Osteocyte (in vitro differentiated cells): ENCODE measurements at regions not wholly inside any gene's neighbourhood (a gene's known extent, or its start where the extent isn't known, plus 50 kb on each side); places are given as distances from the start of the nearest gene placed in this dataset.
"Not testable (repeated sequence)": the region's sequence is repeated elsewhere in the genome, so short reads cannot be mapped to it uniquely, and the experiment has no call there.

Experiments
- DNase-seq: peaks from one replicate; pipeline ENCODE4 v3.0.0; 2021; ENCODE audit warnings: mixed read lengths; ENCODE audit not compliant: unreplicated experiment; ENCODE audit errors: extremely low spot score
- H3K27ac Mint-ChIP-seq: one replicate; pipeline ENCODE4 v1.8.0; 2021; ENCODE audit warnings: mild to moderate bottlenecking, mixed read lengths; ENCODE audit not compliant: unreplicated experiment
- H3K27me3 Mint-ChIP-seq: one replicate; pipeline ENCODE4 v1.8.0; 2021; ENCODE audit warnings: mixed read lengths; ENCODE audit not compliant: unreplicated experiment
- H3K36me3 Mint-ChIP-seq: one replicate; pipeline ENCODE4 v1.8.0; 2021; ENCODE audit warnings: mixed read lengths; ENCODE audit not compliant: unreplicated experiment
- H3K4me1 Mint-ChIP-seq: one replicate; pipeline ENCODE4 v1.8.0; 2021; ENCODE audit warnings: mixed read lengths; ENCODE audit not compliant: unreplicated experiment
- H3K4me3 Mint-ChIP-seq: one replicate; pipeline ENCODE4 v1.8.0; 2021; ENCODE audit warnings: mild to moderate bottlenecking, moderate library complexity, mixed read lengths; ENCODE audit not compliant: unreplicated experiment
- H3K9me3 Mint-ChIP-seq: one replicate; pipeline ENCODE4 v1.8.0; 2021; ENCODE audit warnings: mixed read lengths; ENCODE audit not compliant: unreplicated experiment
- CTCF ChIP-seq: fragments of 200-600 bp; sonication (generic); IDR thresholded peaks from 2 replicates; pipeline ENCODE4 v1.5.0; 2021; ENCODE audit warnings: antibody characterized with exemption, mild to moderate bottlenecking, moderate library complexity

DNA sequence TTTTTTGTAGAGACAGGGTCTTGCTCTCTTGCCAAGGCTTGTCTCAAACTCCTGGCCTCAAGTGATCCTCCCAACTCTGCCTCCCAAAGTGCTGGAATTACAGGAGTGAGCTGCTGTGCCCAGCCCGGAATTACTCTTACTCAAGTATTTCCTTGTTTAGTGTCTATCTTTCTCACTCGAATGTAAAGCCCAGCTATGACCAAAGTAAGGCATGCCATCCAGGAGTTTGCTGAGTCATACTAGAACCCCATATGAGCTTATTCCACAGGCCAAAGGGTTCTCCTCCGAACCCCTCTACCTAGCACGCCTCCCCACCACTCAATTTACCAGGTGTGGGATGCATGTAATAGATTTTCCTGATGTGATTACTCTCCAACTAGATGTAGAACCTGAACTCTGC lies 166.6 kb upstream of the AUTS2 start:
- Mint-ChIP-seq H3K4me3 (no peak overlapping the region), H3K9me3 (no peaks in the 10 kb centered on the region), H3K4me1 (peaks cover 5% of the 10 kb centered on the region), H3K27me3 (peaks cover 30% of the 10 kb centered on the region), H3K27ac (no peak overlapping the region), H3K36me3 (no peaks in the 10 kb centered on the region)
- no peak for DNase-seq
- TF ChIP-seq CTCF: no peak

DNA sequence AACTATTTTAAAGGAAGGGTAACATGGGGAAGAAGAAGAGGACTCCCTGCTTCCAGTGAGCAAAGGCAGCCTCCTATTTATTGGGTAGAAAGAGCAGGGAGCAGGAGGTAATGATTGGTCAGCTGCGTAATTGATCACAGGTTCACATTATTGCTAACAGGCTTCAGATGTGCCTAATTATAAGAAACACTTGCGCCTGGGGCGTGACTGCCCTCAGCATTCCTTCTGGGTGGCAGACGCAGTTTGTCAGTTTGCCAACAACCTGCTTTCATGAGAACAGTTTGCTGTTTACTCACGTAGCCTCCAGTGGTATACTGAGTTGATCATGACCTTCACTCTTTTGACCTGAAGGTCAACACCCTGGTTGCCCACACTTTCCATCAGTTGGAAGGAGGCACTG lies 166.0 kb upstream of the AUTS2 start:
- not testable (repeated sequence) for H3K9me3 Mint-ChIP-seq, H3K27ac Mint-ChIP-seq, H3K36me3 Mint-ChIP-seq, H3K4me3 Mint-ChIP-seq, H3K4me1 Mint-ChIP-seq, DNase-seq
- H3K27me3 Mint-ChIP-seq: peaks cover 30% of the 10 kb centered on the region

GRCh38 chr7:69433081-69433480 lies 165.2 kb upstream of the AUTS2 start:
- Mint-ChIP-seq H3K4me3 (no peak overlapping the region), H3K9me3 (no peaks in the 10 kb centered on the region), H3K27me3 (peaks cover 30% of the 10 kb centered on the region), H3K4me1 (peaks cover 5% of the 10 kb centered on the region), H3K36me3 (no peaks in the 10 kb centered on the region), H3K27ac (no peak overlapping the region)
- TF ChIP-seq CTCF: no peak
- DNase-seq: no peak

GRCh38 chr7:69434398-69434815 lies 163.9 kb upstream of the AUTS2 start:
- DNase-seq: no peak
- Mint-ChIP-seq H3K9me3 (no peaks in the 10 kb centered on the region), H3K27me3 (peaks cover 26% of the 10 kb centered on the region), H3K27ac (no peak overlapping the region), H3K36me3 (no peaks in the 10 kb centered on the region), H3K4me3 (no peak overlapping the region), H3K4me1 (peaks cover 5% of the 10 kb centered on the region)
- TF ChIP-seq CTCF: no peak

- peaks cover 3% of the 10 kb centered on the region for H3K9me3 Mint-ChIP-seq
- no peak for TF ChIP-seq CTCF
- H3K27ac Mint-ChIP-seq: no peak overlapping the region
- no peak overlapping the region for H3K4me3 Mint-ChIP-seq
- no peaks in the 10 kb centered on the region for H3K4me1 Mint-ChIP-seq
- DNase-seq: no peak
- peaks cover 27% of the 10 kb centered on the region for H3K27me3 Mint-ChIP-seq
- no peaks in the 10 kb centered on the region for H3K36me3 Mint-ChIP-seq
Observed at GRCh38 chr7:69435711-69436110, 162.6 kb upstream of the AUTS2 start.

DNA sequence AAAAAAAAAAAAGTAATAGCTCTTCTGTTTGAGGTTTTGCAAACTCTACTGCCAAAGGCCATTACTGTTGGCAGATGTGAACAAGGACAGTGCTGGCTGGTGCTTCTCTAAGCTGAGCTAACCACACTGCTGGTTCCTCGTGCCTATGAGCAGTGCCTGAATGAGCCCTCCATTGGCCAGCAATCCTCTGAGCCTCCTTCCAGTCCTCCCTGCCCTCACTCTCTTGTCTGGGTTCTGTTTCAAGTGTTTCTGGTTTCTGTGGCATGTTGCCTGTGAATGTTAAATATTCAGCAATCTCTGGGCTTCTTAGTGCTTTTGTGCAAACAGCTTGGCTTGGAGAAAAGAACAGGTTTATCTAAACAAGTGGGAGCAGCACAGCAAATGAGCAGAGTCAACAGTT lies 161.3 kb upstream of the AUTS2 start:
- no peaks in the 10 kb centered on the region for H3K4me1 Mint-ChIP-seq
- H3K27me3 Mint-ChIP-seq: peaks cover 30% of the 10 kb centered on the region
- DNase-seq: no peak
- no peak overlapping the region for H3K4me3 Mint-ChIP-seq
- no peaks in the 10 kb centered on the region for H3K36me3 Mint-ChIP-seq
- H3K27ac Mint-ChIP-seq: no peak overlapping the region
- no peak for TF ChIP-seq CTCF
- H3K9me3 Mint-ChIP-seq: peaks cover 3% of the 10 kb centered on the region
